ENCODE measurements at regions not wholly inside any gene's neighbourhood (a gene's known extent, or its start where the extent isn't known, plus 50 kb on each side); places are given as distances from the start of the nearest gene placed in this dataset.

DNA sequence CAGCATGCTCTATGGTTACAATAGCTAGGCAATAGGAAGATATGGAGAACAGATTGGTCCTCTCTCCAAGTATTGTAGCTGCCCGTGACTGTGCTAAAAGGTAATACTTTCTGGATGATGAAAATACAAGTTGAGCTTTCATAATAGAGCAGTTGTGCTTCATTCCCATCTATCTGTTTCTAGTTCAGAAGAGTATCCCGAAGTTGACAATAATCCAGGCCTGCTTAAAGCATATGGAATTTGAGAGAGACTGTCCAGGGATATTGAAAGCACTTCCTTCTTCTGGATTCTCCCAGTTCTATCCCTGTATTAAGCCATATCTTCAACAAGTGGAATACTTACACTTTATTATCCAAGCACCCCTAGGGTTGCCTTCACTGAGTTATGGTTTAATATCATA is 350.4 kb downstream of the EFNA5 start:
- DNase-seq (ENCODE audit: low read depth): no peak
- H3K4me3 ChIP-seq (ENCODE audit: low read length): no peak overlapping the region
- TF ChIP-seq, protein P1, sequence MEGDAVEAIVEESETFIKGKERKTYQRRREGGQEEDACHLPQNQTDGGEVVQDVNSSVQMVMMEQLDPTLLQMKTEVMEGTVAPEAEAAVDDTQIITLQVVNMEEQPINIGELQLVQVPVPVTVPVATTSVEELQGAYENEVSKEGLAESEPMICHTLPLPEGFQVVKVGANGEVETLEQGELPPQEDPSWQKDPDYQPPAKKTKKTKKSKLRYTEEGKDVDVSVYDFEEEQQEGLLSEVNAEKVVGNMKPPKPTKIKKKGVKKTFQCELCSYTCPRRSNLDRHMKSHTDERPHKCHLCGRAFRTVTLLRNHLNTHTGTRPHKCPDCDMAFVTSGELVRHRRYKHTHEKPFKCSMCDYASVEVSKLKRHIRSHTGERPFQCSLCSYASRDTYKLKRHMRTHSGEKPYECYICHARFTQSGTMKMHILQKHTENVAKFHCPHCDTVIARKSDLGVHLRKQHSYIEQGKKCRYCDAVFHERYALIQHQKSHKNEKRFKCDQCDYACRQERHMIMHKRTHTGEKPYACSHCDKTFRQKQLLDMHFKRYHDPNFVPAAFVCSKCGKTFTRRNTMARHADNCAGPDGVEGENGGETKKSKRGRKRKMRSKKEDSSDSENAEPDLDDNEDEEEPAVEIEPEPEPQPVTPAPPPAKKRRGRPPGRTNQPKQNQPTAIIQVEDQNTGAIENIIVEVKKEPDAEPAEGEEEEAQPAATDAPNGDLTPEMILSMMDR (conservative IDR thresholded peaks at IDR 0.05; ENCODE audit: low read depth, low read length): no peak

DNA sequence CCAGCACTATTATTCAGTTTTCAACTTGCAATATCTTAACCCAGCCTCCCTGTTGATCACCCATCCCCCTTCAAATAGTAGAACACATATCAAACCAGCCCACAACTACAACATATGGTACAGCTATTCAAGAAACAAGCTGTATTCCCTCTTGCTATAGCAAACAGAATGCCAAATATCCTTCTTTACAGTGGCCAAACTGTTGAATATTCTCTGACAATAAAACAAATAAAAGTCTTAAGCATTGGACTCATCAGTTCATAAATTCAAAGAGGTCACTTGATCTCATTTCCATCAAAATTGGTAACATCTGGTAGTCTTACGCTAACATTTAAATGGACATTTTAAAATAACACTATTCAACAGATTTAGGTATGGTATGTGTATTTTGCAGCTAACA is 350.8 kb downstream of the EFNA5 start:
- TF ChIP-seq, protein P1 (conservative IDR thresholded peaks at IDR 0.05; ENCODE audit: low read depth, low read length): no peak
- DNase-seq (ENCODE audit: low read depth): no peak
- H3K4me3 ChIP-seq (ENCODE audit: low read length): no peak overlapping the region

DNA sequence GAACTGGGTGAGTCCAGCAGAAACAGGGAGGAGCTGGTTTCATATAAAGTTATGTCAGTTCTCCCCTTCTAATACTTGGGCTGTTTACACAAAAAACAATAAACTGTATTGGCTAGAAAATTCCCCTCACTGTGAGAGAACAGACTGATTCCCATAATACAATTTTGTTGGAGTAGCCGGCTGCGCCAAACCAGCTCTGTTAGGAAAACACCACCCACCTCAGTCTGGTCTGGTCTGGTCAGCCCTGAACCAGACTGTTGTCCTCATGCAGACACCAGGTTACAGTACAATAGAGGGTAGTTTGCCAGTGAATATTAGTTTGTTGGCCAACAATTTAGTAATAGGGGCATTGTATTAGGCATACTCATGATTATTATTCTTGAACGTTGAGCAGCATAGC is 356.4 kb downstream of the EFNA5 start:
- TF ChIP-seq, protein P1 (conservative IDR thresholded peaks at IDR 0.05; ENCODE audit: low read depth, low read length): no peak
- DNase-seq (ENCODE audit: low read depth): no peak
- H3K4me3 ChIP-seq (ENCODE audit: low read length): no peak overlapping the region

DNA sequence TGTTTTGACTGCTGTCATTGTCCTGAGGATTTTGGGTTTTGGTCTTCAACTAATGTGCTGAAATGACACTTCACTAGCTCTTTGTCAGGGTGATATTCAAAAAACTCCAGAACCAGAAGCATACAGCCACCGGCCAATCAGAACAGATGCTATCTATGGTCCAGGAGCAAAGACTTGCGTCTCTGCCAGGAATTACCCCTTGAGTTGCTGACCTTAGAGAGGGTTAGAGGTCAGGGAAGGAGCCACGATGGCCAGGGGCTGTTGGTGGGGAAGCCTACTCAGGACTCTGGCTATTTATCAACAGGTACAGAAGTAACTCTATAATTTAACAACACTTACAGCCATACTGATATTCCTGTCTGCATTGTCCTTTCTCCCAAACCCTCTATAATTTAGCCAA is 356.8 kb downstream of the EFNA5 start:
- H3K4me3 ChIP-seq (ENCODE audit: low read length): no peak overlapping the region
- no peak for DNase-seq (ENCODE audit: low read depth)
- TF ChIP-seq, protein P1 (conservative IDR thresholded peaks at IDR 0.05; ENCODE audit: low read depth, low read length): no peak

DNA sequence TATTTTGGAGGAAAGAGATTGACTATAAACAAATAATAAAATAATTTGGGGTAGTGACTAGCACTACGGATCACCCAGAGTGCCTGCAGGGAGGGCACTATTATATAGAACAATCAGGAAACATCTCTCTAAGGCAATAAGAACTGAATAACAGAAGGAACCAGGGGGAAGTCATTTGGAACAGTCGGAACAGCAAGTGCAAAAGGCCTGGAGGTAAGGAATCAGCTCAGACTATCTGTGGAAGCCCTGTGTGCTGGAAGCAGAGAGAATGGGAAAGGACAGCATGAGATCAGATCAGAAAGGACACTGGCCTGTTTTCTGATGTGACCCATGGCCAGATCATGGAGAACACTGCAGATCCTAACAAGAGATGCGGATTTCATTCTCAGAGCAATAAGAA is 357.6 kb downstream of the EFNA5 start:
- DNase-seq (ENCODE audit: low read depth): no peak
- no peak overlapping the region for H3K4me3 ChIP-seq (ENCODE audit: low read length)

DNA sequence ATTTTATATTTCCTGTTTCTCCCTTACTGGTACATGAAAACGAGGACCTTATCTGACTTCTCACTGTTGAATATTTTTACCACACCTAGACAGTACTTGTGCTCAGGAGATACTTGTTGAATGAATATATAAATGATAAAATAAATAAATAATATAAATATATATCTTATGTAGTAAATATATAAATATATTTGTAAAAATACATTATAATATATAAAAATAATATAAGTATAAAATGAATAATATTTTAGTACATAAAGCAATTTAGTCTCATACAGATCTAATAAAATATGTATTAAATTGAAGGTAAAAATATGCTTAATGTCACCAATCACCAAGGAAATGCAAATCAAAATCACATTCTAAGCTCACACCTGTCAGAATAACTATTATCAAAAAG is 360.6 kb downstream of the EFNA5 start:
- TF ChIP-seq, protein P1 (conservative IDR thresholded peaks at IDR 0.05; ENCODE audit: low read depth, low read length): no peak
- no peak for DNase-seq (ENCODE audit: low read depth)

More for the DNA sequence above, 357.6 kb downstream of the EFNA5 start:
- TF ChIP-seq, protein P1 (conservative IDR thresholded peaks at IDR 0.05; ENCODE audit: low read depth, low read length): no peak

DNA sequence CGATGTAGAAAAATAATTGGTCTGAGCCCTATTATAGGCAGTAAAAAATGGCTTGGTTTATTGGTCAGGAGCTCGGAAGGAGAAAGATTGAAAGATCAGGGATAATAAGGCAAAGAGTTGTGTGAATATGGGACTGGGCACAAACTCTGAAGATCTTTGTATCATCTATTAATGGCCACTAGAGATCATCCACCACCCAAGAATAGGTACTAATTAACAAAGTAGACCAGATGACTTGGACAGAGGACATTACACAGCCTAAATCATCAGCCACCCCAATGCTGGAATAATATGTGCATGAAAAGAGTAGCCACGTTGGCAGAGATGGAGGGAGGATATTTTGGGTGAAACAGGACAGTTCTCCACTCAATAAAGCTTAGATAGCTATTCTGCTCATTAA is 364.1 kb downstream of the EFNA5 start:
- TF ChIP-seq, protein P1 (conservative IDR thresholded peaks at IDR 0.05; ENCODE audit: low read depth, low read length): no peak
- DNase-seq (ENCODE audit: low read depth): no peak

More for the DNA sequence above, 360.6 kb downstream of the EFNA5 start:
- H3K4me3 ChIP-seq (ENCODE audit: low read length): no peak overlapping the region

More for the DNA sequence above, 364.1 kb downstream of the EFNA5 start:
- no peak overlapping the region for H3K4me3 ChIP-seq (ENCODE audit: low read length)
